Parathyroid adenoma (tissue), 2 donors: ENCODE measurements at regions not wholly inside any gene's neighbourhood (a gene's known extent, or its start where the extent isn't known, plus 50 kb on each side); places are given as distances from the start of the nearest gene placed in this dataset.

Experiments
- H2AFZ ChIP-seq: fragments of 300-600 bp; sonication (generic); one replicate; pipeline ENCODE4 v1.7.0; 2017; ENCODE audit warnings: antibody characterized with exemption, mild to moderate bottlenecking
- H3K27ac ChIP-seq: fragments of 300-600 bp; sonication (generic); one replicate; pipeline ENCODE4 v1.7.0; 2017
- H3K27me3 ChIP-seq: fragments of 300-600 bp; sonication (generic); one replicate; pipeline ENCODE4 v1.7.0; 2017; ENCODE audit warnings: low read length; ENCODE audit not compliant: control insufficient read depth, insufficient read depth
- H3K36me3 ChIP-seq: fragments of 300-600 bp; sonication (generic); one replicate; pipeline ENCODE4 v1.7.0; 2017; ENCODE audit warnings: low read length; ENCODE audit not compliant: control insufficient read depth, insufficient read depth
- H3K4me1 ChIP-seq: fragments of 300-600 bp; sonication (generic); one replicate; pipeline ENCODE4 v1.7.0; 2017; ENCODE audit warnings: control low read depth
- H3K4me2 ChIP-seq: fragments of 300-600 bp; sonication (generic); one replicate; pipeline ENCODE4 v1.7.0; 2017; ENCODE audit warnings: low read length
- H3K4me3 ChIP-seq: fragments of 300-600 bp; sonication (generic); one replicate; pipeline ENCODE4 v1.7.0; 2017; ENCODE audit warnings: low read depth, low read length
- H3K79me2 ChIP-seq: fragments of 300-600 bp; sonication (generic); one replicate; pipeline ENCODE4 v1.7.0; 2017; ENCODE audit warnings: control low read depth
- H3K9ac ChIP-seq: fragments of 300-600 bp; sonication (generic); one replicate; pipeline ENCODE4 v1.7.0; 2017; ENCODE audit warnings: mild to moderate bottlenecking
- H3K9me3 ChIP-seq: fragments of 300-600 bp; sonication (generic); one replicate; pipeline ENCODE4 v1.7.0; 2017; ENCODE audit warnings: low read length; ENCODE audit not compliant: control insufficient read depth
- CTCF ChIP-seq: fragments of 300-600 bp; sonication (generic); IDR thresholded peaks from one replicate; pipeline ENCODE4 v1.7.0; 2017; ENCODE audit warnings: antibody characterized with exemption, mild to moderate bottlenecking
- donor health status: primary hyperparathyroidism.

GRCh38 chr17:79485419-79485985, 125.3 kb downstream of the RBFOX3 start:
- H2AFZ ChIP-seq = no peak overlapping the region
- no peaks in the 10 kb centered on the region for H3K27me3 ChIP-seq
- no peak for TF ChIP-seq CTCF

GRCh38 chr17:79484600-79485418, 126.0 kb downstream of the RBFOX3 start:
- H3K9ac ChIP-seq = no peak overlapping the region
- H3K79me2 ChIP-seq = no peaks in the 10 kb centered on the region
- H3K27me3 ChIP-seq = no peaks in the 10 kb centered on the region
- H2AFZ ChIP-seq = no peak overlapping the region
- no peaks in the 10 kb centered on the region for H3K9me3 ChIP-seq
- H3K4me1 ChIP-seq = no peaks in the 10 kb centered on the region
- TF ChIP-seq CTCF = no peak
- no peak overlapping the region for H3K4me2 ChIP-seq
- no peaks in the 10 kb centered on the region for H3K36me3 ChIP-seq
- no peak overlapping the region for H3K27ac ChIP-seq
- H3K4me3 ChIP-seq = no peak overlapping the region

More at GRCh38 chr17:79485419-79485985, 125.3 kb downstream of the RBFOX3 start:
- Histone ChIP-seq H3K9ac (no peak overlapping the region), H3K4me1 (no peaks in the 10 kb centered on the region), H3K79me2 (no peaks in the 10 kb centered on the region), H3K9me3 (no peaks in the 10 kb centered on the region), H3K36me3 (no peaks in the 10 kb centered on the region), H3K4me2 (no peak overlapping the region), H3K4me3 (no peak overlapping the region), H3K27ac (no peak overlapping the region)

DNA sequence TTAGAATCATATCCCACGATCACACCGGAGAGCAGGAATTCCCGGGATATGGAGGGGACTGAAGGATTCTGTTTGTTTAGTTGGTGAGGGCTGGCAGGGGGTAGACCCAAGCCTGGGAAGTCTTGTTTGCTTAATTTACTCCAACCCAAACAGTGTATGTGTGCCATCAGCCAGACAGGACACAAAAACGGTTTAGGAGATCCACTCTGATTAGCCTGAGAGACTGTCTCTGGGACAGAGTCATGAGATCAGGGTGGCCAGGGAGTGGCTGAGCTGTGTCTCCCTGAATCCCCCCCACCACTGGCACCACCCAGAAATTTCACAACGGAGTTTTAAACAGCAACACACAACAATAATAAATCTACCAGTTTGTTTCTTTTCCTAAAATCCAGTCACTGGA, 127.0 kb downstream of the RBFOX3 start:
- Histone ChIP-seq H3K9me3 (no peaks in the 10 kb centered on the region), H3K9ac (no peak overlapping the region), H3K4me3 (no peak overlapping the region), H3K4me1 (no peaks in the 10 kb centered on the region), H2AFZ (no peak overlapping the region), H3K27ac (no peak overlapping the region), H3K79me2 (no peaks in the 10 kb centered on the region), H3K4me2 (no peak overlapping the region), H3K27me3 (no peaks in the 10 kb centered on the region), H3K36me3 (no peaks in the 10 kb centered on the region)
- no peak for TF ChIP-seq CTCF

- H3K27ac ChIP-seq = no peak overlapping the region
- H3K27me3 ChIP-seq = no peaks in the 10 kb centered on the region
- H3K4me3 ChIP-seq = no peak overlapping the region
- no peaks in the 10 kb centered on the region for H3K4me1 ChIP-seq
- no peaks in the 10 kb centered on the region for H3K79me2 ChIP-seq
- H3K36me3 ChIP-seq = no peaks in the 10 kb centered on the region
- no peak for TF ChIP-seq CTCF
- no peaks in the 10 kb centered on the region for H3K9me3 ChIP-seq
- H2AFZ ChIP-seq = no peak overlapping the region
- H3K4me2 ChIP-seq = no peak overlapping the region
- H3K9ac ChIP-seq = no peak overlapping the region
Measured at GRCh38 chr17:79482727-79483521, 127.9 kb downstream of the RBFOX3 start.
